ENCODE measurements at regions not wholly inside any gene's neighbourhood (a gene's known extent, or its start where the extent isn't known, plus 50 kb on each side); places are given as distances from the start of the nearest gene placed in this dataset.

DNA sequence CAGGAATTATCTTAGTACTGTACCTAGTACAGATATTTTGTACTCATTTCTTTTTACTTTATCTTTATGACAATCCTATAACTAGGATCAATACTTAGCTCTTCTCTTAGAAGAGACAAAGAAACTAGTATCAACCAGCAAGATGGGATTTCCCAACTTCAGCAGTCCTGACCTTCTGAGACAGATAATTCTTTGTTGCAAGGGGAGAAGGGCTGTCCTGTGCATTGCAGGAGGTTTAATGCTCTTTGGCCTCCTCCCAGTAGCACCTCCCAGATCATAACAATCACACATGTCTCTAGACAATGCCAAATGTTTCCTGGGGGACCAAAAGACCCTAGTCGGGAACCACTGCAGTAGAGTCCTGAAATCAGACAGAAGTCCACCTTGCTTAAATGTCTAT is 424.3 kb upstream of the DMAC1 start:
- Histone ChIP-seq H3K27ac (no peak overlapping the region), H3K36me3 (replicated peaks in 1 of 2) (no peaks in the 10 kb centered on the region), H3K27me3 (no peaks in the 10 kb centered on the region), H3K9me3 (replicated peaks in 1 of 3) (no peaks in the 10 kb centered on the region), H3K4me3 (no peak overlapping the region), H3K4me1 (replicated peaks in 1 of 2) (no peaks in the 10 kb centered on the region)
- no peak for DNase-seq
- 60 to 83% (median 69%) methylated on average over 1 of the region's 1 CpG for WGBS, 4 donors
- TF ChIP-seq POLR2A (IDR thresholded peaks at IDR 0.05): no peak
- no peak for TF ChIP-seq CTCF (IDR thresholded peaks at IDR 0.05)
- intact Hi-C loops (cut with DNase I): loop anchor here in 1 of 2 donors (10.0 kb wide), 1 partner anchor 59 kb away; no protein-coding TSS in a partner anchor

- no peak for TF ChIP-seq POLR2A (IDR thresholded peaks at IDR 0.05)
- TF ChIP-seq CTCF (IDR thresholded peaks at IDR 0.05): no peak
- 56 to 75% (median 62%) methylated on average over 4 of the region's 4 CpGs for WGBS, 4 donors
- no peaks in the 10 kb centered on the region for H3K27me3 ChIP-seq
- no peak for DNase-seq
- H3K4me3 ChIP-seq: no peak overlapping the region
- no peaks in the 10 kb centered on the region for H3K36me3 ChIP-seq (replicated peaks in 1 of 2)
- intact Hi-C loops (cut with DNase I): loop anchor here in 1 of 2 donors (10.0 kb wide), 1 partner anchor 57 kb away; no protein-coding TSS in a partner anchor
- no peaks in the 10 kb centered on the region for H3K4me1 ChIP-seq (replicated peaks in 1 of 2)
- H3K9me3 ChIP-seq (replicated peaks in 1 of 3): no peaks in the 10 kb centered on the region
- no peak overlapping the region for H3K27ac ChIP-seq
Observed at GRCh38 chr9:8221462-8221861, 421.9 kb upstream of the DMAC1 start.

DNA sequence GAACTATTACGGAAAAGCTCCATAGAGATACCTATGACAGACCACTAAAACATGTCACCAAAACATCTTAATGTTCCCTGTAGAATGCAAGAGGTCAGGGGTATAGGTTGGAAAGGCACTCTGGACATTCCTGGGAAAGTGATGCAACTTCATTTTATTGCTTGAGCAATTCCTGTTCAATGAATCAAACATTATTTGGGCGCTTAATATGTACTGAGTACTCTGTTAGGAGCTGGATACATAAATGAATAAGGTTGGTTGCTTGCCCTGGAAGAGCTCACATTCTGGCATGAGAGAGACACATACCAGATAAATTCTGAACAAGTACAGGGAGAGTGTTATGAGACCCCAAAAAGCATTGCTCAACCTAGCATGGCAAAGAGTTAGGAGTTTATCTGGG is 408.9 kb upstream of the DMAC1 start:
- 70 to 87% (median 79%) methylated on average over 2 of the region's 2 CpGs for WGBS, 4 donors

DNA sequence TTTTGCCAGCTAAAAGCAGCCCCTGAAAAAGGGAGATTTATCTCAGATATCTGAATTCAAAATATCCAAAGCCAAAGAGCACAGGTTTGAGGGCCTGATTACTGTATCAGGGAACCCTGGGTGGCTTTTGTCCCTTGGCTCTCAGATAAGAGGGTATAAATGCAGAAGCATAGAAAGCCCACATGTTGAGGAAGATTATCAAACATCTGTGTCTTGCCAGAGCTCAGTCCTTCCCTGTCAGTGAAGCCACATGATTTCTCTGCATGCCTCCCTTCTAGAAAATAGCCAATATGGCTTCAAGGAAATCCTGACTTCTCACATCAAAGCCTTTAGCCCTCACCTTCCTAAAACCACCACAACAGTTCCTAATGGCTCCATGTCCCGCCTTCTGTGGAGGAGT is 408.0 kb upstream of the DMAC1 start:
- Histone ChIP-seq H3K27me3 (no peaks in the 10 kb centered on the region), H3K4me3 (no peak overlapping the region), H3K9me3 (replicated peaks in 1 of 3) (no peaks in the 10 kb centered on the region), H3K27ac (no peak overlapping the region), H3K36me3 (replicated peaks in 1 of 2) (no peaks in the 10 kb centered on the region), H3K4me1 (replicated peaks in 1 of 2) (no peaks in the 10 kb centered on the region)
- intact Hi-C loops (cut with DNase I): no loop called here
- no peak for TF ChIP-seq CTCF (IDR thresholded peaks at IDR 0.05)
- no peak for TF ChIP-seq POLR2A (IDR thresholded peaks at IDR 0.05)
- no peak for DNase-seq
- WGBS, 4 donors: 58 to 86% (median 67%) methylated on average over 1 of the region's 1 CpG

More for the DNA sequence above, 408.9 kb upstream of the DMAC1 start:
- no peak for DNase-seq
- no peaks in the 10 kb centered on the region for H3K36me3 ChIP-seq (replicated peaks in 1 of 2)
- no peak for TF ChIP-seq POLR2A (IDR thresholded peaks at IDR 0.05)
- TF ChIP-seq CTCF (IDR thresholded peaks at IDR 0.05): no peak
- H3K27ac ChIP-seq: no peak overlapping the region
- intact Hi-C loops (cut with DNase I): no loop called here
- no peaks in the 10 kb centered on the region for H3K9me3 ChIP-seq (replicated peaks in 1 of 3)
- no peaks in the 10 kb centered on the region for H3K27me3 ChIP-seq
- H3K4me1 ChIP-seq (replicated peaks in 1 of 2): no peaks in the 10 kb centered on the region
- H3K4me3 ChIP-seq: no peak overlapping the region

All from adrenal gland (tissue), 9 donors.